T-helper 1 cell (primary cell): ENCODE measurements at regions not wholly inside any gene's neighbourhood (a gene's known extent, or its start where the extent isn't known, plus 50 kb on each side); places are given as distances from the start of the nearest gene placed in this dataset.
"Not testable (repeated sequence)": the region's sequence is repeated elsewhere in the genome, so short reads cannot be mapped to it uniquely, and the experiment has no call there.

Experiments
- DNase-seq, 5 donors: peaks; one replicate each; pipeline ENCODE4 v3.0.0-alpha.2; 2012 to 2020

DNA sequence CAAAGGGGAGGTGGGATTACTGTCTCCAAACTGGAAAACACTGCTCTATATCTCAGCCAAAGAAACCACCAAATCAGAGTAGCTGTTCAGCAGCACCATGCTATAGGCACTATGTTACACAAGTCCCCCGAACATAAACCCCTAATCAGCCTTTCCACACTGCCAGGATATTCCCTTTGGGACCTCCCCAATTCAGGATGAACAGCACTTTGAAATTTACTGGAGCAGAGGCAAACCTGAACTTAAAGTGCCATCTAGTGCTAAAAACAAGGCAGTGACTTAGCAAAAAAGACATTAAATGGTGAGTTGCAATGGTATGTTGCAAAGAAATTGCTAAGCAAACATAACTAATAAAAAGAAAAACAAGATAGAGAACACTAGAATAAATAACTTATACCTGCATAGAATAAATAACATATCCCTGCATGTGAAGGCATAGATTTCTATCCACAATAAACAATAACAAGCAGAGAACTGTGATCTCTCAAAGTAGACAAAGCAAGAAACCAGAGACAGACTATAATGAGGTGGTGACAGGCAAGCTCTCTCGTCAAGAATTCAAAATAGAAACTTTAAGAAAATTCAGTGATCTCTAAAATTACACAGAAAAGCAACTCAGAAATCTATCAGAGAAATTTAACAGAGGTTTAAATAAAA is 584.4 kb upstream of the ACO1 start:
- DNase-seq = no peak

DNA sequence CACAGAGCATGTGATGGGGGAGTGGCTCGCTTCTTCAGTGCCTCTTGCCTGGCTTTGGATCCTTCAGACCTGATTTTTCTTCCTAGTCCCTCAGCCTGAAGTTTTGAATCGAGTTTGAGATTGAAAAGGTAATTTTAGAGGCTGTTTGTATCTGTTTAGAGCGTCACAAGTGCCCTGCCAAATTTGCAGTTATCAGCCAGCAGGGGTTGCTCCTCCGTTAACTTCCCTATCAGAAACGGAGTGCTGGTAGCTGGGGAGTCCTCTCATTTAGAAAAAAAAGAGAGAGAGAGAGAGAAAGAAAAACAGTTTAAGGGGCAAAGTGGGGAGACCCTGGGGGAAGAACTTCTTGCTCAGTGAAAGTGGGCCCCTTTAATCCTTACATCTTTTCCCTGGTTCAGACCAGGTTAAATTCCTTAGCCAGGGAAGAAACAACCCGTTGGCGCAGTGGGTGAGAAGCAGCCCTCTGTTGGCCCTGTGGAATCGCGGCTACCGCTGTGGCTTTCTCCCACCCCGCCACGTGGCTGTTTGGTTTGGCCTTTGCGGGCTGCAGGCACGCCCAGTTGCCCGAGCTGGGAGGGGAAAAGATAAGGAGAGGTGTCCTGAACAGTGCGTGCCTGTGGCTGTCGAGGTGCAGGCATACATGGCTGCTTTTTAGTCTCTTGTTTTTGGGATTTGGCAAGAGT is 576.7 kb upstream of the ACO1 start:
- no peak for DNase-seq

- DNase-seq = no peak
Observed at GRCh38 chr9:31808766-31809165, 575.7 kb upstream of the ACO1 start.

DNA sequence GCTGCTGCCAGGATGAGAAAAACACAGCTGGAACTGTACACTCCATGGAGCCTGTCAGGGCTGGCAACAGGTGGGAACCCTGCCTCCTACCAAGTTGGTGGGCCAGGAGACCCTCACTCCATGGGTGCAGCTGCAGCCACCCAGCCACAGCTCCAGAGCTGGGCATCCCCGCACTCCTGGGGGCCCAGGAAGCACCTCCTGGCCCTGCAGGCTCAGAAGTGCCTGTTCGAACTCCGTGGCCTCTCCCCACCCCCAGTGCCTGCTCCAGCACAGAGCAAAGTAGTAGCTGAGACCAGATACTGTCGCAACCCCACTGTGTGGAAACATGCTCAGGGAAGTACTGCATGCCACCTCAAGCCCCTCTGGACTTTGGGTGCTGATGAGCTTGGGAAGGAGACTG is 564.0 kb upstream of the ACO1 start:
- no peak for DNase-seq

DNA sequence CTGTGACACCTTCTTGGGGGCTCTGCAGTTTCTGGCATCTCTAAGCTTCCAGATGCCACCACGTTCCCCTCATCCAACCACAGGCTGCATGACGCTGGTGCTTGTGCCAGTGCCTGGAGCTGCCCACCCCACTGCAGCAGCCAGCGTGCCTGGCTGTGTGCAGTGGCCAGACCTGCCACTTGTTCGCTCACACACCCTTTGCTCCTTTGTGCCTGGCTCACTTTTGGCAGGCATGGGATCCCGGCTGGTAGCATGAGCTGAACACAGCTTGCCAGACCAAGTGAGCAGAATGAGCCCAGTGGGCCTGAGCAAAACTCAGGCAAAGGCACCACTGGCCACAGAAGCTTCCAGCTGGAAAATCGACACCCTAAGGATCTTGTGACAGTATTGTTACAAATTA is 562.9 kb upstream of the ACO1 start:
- no peak for DNase-seq

DNA sequence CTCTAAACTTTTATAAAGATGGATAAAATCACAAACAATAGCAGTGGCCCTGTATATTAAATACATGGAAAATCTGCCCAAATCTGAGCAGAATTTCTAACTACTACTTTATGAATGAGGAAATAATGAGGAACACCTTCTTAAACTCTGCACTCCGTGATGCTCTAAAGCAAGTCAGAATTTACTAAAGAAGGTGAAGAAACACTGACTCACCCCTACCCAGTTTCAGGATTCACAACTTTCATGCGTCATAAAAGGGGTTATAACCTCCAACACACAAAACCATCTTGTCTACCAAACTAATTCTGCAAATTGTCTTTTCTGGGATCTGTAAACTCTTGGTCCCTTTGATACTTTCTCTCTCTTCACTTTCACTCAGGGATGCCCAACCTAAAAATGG is 561.1 kb upstream of the ACO1 start:
- no peak for DNase-seq

- no peak for DNase-seq
Observed at GRCh38 chr9:31824860-31825259, 559.6 kb upstream of the ACO1 start.

DNA sequence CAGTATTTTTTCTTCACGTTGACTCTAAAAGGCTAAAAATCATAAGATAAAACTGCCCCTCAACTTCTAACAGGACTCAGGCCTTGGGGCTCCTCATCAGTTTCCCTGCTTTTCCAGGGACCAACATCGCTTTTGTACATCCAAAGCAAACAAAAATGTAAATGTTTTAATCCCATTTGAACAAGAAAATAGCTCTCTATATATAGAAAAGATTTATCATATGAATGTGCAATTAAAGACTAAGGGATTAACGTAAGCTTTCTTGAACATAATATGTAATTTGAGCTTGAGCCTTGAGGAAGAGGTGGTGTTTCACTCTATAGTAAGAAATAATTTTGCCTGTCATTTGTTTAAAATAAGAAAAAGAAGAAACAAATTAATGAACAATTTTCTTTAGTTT is 547.2 kb upstream of the ACO1 start:
- no peak for DNase-seq

- no peak for DNase-seq
Observed at GRCh38 chr9:31839273-31839672, 545.2 kb upstream of the ACO1 start.

- no peak for DNase-seq
Observed at GRCh38 chr9:31840702-31841101, 543.7 kb upstream of the ACO1 start.

GRCh38 chr9:31847963-31848362 is 536.5 kb upstream of the ACO1 start:
- no peak for DNase-seq

- DNase-seq = no peak
Observed at GRCh38 chr9:31848505-31849285, 535.7 kb upstream of the ACO1 start.

- DNase-seq = no peak
Observed at GRCh38 chr9:31854187-31854586, 530.3 kb upstream of the ACO1 start.

DNA sequence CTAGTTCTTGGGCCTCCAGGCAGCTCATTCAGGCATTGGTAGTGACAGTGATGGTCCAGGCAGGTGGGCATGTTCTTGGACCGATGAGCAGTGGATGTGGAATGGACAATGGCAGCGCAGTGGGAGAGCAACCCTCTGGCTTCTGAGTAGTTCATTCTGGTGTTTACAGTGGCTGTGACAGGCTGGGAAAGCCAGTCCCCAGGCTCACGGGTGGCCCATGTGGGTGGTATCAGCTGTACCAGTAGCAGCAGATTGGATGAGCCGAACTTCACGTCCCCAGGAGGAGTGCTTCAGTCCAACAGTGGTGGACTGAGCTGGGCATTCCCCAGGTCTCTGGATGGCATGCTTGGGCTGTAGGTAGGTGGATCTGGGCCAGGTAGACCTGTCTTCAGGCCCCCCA is 515.6 kb upstream of the ACO1 start:
- no peak for DNase-seq

DNA sequence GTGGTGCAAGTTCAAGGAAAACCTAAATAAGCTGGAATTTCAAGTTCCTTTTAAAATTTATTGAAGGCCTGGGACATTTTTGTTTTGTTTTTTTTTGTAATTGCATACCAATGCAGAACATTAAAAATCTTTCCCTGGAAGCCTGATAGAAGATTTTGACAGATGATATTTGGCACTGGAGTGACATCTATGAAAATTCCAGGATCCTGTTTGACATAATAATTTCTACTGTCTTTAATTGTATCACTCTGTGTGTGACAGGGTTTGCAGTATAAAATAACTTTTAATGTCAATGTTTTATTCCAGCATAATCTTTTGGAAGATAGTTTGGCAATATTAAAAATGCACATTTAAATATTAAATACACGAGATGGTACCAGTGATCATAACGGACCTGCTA is 514.2 kb upstream of the ACO1 start:
- DNase-seq = no peak

GRCh38 chr9:31873722-31874121 is 510.7 kb upstream of the ACO1 start:
- DNase-seq = no peak

DNA sequence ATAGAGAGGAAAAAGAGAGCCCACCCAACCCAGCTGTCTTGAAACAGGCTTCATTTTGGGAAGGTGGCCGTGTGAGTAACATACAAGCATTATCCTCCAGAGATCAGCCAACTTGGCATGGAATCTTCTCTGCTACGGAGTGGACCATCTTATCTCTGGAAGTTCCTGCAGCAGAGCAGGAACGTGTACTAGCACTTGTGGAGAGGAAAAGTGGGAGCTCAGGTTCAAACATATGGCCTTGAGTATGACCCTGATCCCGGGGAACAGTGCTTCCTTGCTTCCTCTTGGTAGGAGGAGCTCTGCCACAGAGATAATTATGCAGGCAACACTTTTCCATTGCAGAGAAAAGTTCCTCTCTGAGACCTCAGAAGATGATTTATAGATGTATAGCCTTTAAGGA is 490.4 kb upstream of the ACO1 start:
- no peak for DNase-seq

DNA sequence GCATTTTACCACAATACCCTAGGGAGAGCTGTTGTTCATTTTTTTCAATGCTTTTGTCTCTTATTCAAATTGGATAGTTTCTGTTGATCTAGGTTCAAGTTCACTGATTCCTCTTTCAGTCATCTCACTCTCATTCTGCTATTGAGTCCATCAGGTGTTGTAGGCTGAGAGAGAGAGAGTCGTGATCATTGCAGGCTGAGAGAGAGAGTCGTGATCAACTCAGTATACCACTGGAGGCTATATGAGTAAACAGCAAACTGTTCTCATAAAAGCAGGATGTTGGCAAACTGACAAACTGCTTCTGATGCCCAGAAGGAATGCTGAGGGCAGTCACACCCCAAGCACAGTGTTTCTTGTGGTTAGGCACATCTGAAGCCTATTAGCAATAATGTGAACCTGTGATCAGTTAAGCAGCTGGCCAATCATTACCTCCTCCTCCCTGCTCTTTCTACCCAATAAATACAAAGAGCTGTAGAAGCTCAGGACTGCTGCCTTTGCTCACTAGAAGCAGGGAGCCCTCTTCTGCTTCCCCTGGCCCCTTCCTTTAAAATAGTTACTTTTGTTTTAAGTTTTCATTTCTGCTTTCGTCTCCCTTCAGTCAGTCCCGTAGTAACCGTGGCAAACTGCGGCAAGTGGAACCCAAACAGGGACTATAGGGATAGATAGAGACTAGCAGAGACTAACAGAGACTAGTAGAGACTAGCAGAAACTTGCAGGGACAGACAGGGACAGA is 476.1 kb upstream of the ACO1 start:
- DNase-seq = peak in 1 of 5 donors; percentile 2

DNA sequence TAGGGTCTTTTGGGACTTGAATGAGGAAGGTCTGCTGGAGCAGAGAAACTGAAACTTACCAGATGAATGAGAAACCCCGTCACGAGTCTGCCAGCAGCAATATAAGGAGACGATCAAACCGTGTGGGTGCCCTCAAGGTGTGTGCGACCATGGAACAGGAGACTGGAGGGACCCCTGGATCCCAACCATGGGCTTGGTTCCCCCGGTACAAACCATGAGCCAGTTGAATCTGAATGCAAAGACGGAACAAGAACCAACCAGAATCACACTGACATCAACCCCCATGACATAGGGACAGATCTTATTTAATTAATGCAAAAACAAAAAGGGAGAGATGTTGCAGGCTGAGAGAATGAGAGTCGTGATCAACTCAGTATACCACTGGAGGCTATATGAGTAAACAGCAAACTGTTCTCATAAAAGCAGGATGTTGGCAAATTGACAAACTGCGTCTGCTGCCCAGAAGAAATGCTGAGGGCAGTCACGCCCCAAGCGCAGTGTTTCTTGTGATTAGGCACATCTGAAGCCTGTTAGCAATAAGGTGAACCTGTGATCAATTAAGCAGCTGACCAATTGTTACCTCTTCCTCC is 475.5 kb upstream of the ACO1 start:
- DNase-seq = no peak

DNA sequence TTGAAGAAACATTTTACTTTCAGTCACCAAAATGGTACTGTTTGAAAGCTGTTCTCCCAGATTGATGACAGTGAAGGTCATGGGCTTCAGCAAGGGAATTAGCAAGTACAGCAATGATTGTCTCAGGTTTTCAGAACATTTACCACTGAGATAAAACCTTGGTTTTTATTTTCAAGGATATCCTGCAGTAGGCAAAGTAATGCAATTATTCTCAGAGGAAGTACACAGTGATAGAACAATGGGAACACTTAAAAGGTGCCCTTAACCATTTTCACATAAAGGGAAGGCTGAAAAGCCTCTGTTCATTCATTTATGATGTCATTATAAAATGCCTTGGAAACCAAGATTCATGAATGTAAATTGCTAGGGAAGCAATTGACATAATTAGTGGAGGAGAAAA is 471.8 kb upstream of the ACO1 start:
- DNase-seq = no peak

GRCh38 chr9:31916591-31917241 is 467.7 kb upstream of the ACO1 start:
- DNase-seq = no peak

GRCh38 chr9:31937737-31938136 is 446.7 kb upstream of the ACO1 start:
- DNase-seq = not testable (repeated sequence)
